Activated B cell treated with CpG ODN at 0.5 μM for 24 hours (primary cell): ENCODE measurements at regions not wholly inside any gene's neighbourhood (a gene's known extent, or its start where the extent isn't known, plus 50 kb on each side); places are given as distances from the start of the nearest gene placed in this dataset.
A peak's percentile ranks its signal among the peaks of the same experiment; 100 is the strongest.

ENCODE experiments used
- ATAC-seq: fragments of 200-7000 bp; cut with Tn5 transposase; one replicate; pipeline ENCODE4 v1.10.0; 2021; ENCODE audit warnings: low read depth, mild to moderate bottlenecking, moderate library complexity
- CTCF ChIA-PET: fragments of 350-600 bp; sonication (Branson Sonifier 250); formaldehyde crosslinking; loops from one replicate; lab custom pipeline; 2021; ENCODE audit warnings: antibody characterized with exemption; lab: Charles Lee
- POLR2A ChIA-PET: fragments of 350-600 bp; sonication (Branson Sonifier 250); formaldehyde crosslinking; loops from one replicate; lab custom pipeline; 2021; ENCODE audit warnings: antibody characterized with exemption; lab: Charles Lee
- DNase-seq: peaks from one replicate; pipeline ENCODE4 v3.0.0; 2022
- H3K27ac Mint-ChIP-seq: one replicate; pipeline ENCODE4 v1.8.0; 2020; ENCODE audit warnings: mixed read lengths
- H3K27me3 Mint-ChIP-seq: one replicate; pipeline ENCODE4 v1.8.0; 2021; ENCODE audit warnings: mixed read lengths
- H3K36me3 Mint-ChIP-seq: one replicate; pipeline ENCODE4 v1.8.0; 2021; ENCODE audit warnings: low read depth, mixed read lengths
- H3K4me1 Mint-ChIP-seq: one replicate; pipeline ENCODE4 v1.8.0; 2021; ENCODE audit warnings: mixed read lengths
- H3K4me3 Mint-ChIP-seq: one replicate; pipeline ENCODE4 v1.8.0; 2020; ENCODE audit warnings: mild to moderate bottlenecking, mixed read lengths
- H3K9me3 Mint-ChIP-seq: one replicate; pipeline ENCODE4 v1.8.0; 2020; ENCODE audit warnings: mixed read lengths
- CTCF ChIP-seq: fragments of 200-600 bp; IDR thresholded peaks from one replicate; pipeline ENCODE4 v1.8.0; 2022; ENCODE audit warnings: antibody characterized with exemption, mild to moderate bottlenecking
- intact Hi-C: fragments of 100-400 bp; cut with micrococcal nuclease; formaldehyde crosslinking; loops from one replicate; pipeline ENCODE4 v1.15.1; 2024

GRCh38 chr11:128271401-128271800, 316.0 kb downstream of the ETS1 start:
- intact Hi-C loops = loop anchor here (5.0 kb wide), 2 partner anchors 486 to 571 kb away; no protein-coding TSS in a partner anchor
- H3K27me3 Mint-ChIP-seq = no peaks in the 10 kb centered on the region
- ATAC-seq = peak; percentile 47
- H3K27ac Mint-ChIP-seq = peak overlapping the region; percentile 88
- DNase-seq = no peak
- ChIA-PET CTCF (interaction anchor here (1.5 kb wide), 1 partner anchor 12 kb away, joined by 3 read pairs; no protein-coding TSS in a partner anchor), POLR2A (interaction anchor here (0.9 to 2.4 kb wide), 3 partner anchors 11 to 281 kb away, joined by 3 to 11 read pairs (median 3); no protein-coding TSS in a partner anchor)
- no peaks in the 10 kb centered on the region for H3K36me3 Mint-ChIP-seq
- no peak for TF ChIP-seq CTCF
- peaks cover 2% of the 10 kb centered on the region for H3K9me3 Mint-ChIP-seq
- H3K4me1 Mint-ChIP-seq = peaks cover 61% of the 10 kb centered on the region
- H3K4me3 Mint-ChIP-seq = peak overlapping the region; percentile 39

GRCh38 chr11:128269466-128269865, 317.9 kb downstream of the ETS1 start:
- Mint-ChIP-seq H3K27me3 (no peaks in the 10 kb centered on the region), H3K4me3 (no peak overlapping the region), H3K27ac (no peak overlapping the region), H3K4me1 (peaks cover 63% of the 10 kb centered on the region), H3K36me3 (no peaks in the 10 kb centered on the region), H3K9me3 (peaks cover 2% of the 10 kb centered on the region)
- ChIA-PET POLR2A (interaction anchor here (2.4 kb wide), 1 partner anchor 9 kb away, joined by 11 read pairs; no protein-coding TSS in a partner anchor), CTCF (no interaction called here)
- intact Hi-C loops = no loop called here
- ATAC-seq (no peak), DNase-seq (no peak)
- TF ChIP-seq CTCF = no peak

- no peak for DNase-seq
- no peak overlapping the region for H3K27ac Mint-ChIP-seq
- POLR2A ChIA-PET = no interaction called here
- TF ChIP-seq CTCF = no peak
- ATAC-seq = no peak
- H3K9me3 Mint-ChIP-seq = no peaks in the 10 kb centered on the region
- no peak overlapping the region for H3K4me3 Mint-ChIP-seq
- H3K4me1 Mint-ChIP-seq = peaks cover 60% of the 10 kb centered on the region
- CTCF ChIA-PET = no interaction called here
- no peaks in the 10 kb centered on the region for H3K27me3 Mint-ChIP-seq
- intact Hi-C loops = no loop called here
- no peaks in the 10 kb centered on the region for H3K36me3 Mint-ChIP-seq
Measured at GRCh38 chr11:128266893-128267292, 320.5 kb downstream of the ETS1 start.

GRCh38 chr11:128262463-128263345, 324.7 kb downstream of the ETS1 start:
- CTCF ChIA-PET = no interaction called here
- DNase-seq = no peak
- peak; percentile 61 for ATAC-seq
- Mint-ChIP-seq H3K4me1 (peaks cover 76% of the 10 kb centered on the region), H3K36me3 (no peaks in the 10 kb centered on the region), H3K9me3 (peaks cover 3% of the 10 kb centered on the region), H3K27ac (peak overlapping the region; percentile 90), H3K27me3 (no peaks in the 10 kb centered on the region), H3K4me3 (peak overlapping the region; percentile 73)
- intact Hi-C loops = loop anchor here (1.0 kb wide), 1 partner anchor 8 kb away; no protein-coding TSS in a partner anchor
- POLR2A ChIA-PET = interaction anchor here (1.1 to 1.2 kb wide), 2 partner anchors 28 to 65 kb away, joined by 3 to 4 read pairs; no protein-coding TSS in a partner anchor
- TF ChIP-seq CTCF = no peak

- no peaks in the 10 kb centered on the region for H3K27me3 Mint-ChIP-seq
- peaks cover 3% of the 10 kb centered on the region for H3K9me3 Mint-ChIP-seq
- H3K36me3 Mint-ChIP-seq = no peaks in the 10 kb centered on the region
- H3K4me1 Mint-ChIP-seq = peaks cover 84% of the 10 kb centered on the region
- DNase-seq (no peak), ATAC-seq (peak; percentile 22)
- ChIA-PET CTCF (interaction anchor here (1.4 kb wide), 1 partner anchor 9 kb away, joined by 4 read pairs; no protein-coding TSS in a partner anchor), POLR2A (interaction anchor here (0.7 to 2.7 kb wide), 3 partner anchors 10 to 22 kb away, joined by 3 to 11 read pairs (median 4); no protein-coding TSS in a partner anchor)
- intact Hi-C loops = loop anchor here (2.0 kb wide), 1 partner anchor 66 kb away; no protein-coding TSS in a partner anchor
- H3K27ac Mint-ChIP-seq = peak overlapping the region; percentile 85
- no peak overlapping the region for H3K4me3 Mint-ChIP-seq
- TF ChIP-seq CTCF = no peak
Measured at GRCh38 chr11:128261011-128261421, 326.3 kb downstream of the ETS1 start.
